Neural progenitor cell (in vitro differentiated cells): ENCODE measurements at regions not wholly inside any gene's neighbourhood (a gene's known extent, or its start where the extent isn't known, plus 50 kb on each side); places are given as distances from the start of the nearest gene placed in this dataset.

Experiments
- EZH2 ChIP-seq: fragments of 200-600 bp; sonication (generic); IDR thresholded peaks from 2 replicates; pipeline ENCODE4 v1.6.1; 2017; ENCODE audit warnings: antibody characterized with exemption, mild to moderate bottlenecking, moderate library complexity
- EZH2phosphoT487 ChIP-seq: fragments of 200-600 bp; sonication (generic); IDR thresholded peaks from 2 replicates; pipeline ENCODE4 v1.6.1; 2017; ENCODE audit warnings: antibody characterized with exemption
- TF ChIP-seq, protein P1 (sequence below): fragments of 200-600 bp; sonication (generic); IDR thresholded peaks from 2 replicates; pipeline ENCODE4 v1.5.1; 2017; ENCODE audit warnings: antibody characterized with exemption, mild to moderate bottlenecking

DNA sequence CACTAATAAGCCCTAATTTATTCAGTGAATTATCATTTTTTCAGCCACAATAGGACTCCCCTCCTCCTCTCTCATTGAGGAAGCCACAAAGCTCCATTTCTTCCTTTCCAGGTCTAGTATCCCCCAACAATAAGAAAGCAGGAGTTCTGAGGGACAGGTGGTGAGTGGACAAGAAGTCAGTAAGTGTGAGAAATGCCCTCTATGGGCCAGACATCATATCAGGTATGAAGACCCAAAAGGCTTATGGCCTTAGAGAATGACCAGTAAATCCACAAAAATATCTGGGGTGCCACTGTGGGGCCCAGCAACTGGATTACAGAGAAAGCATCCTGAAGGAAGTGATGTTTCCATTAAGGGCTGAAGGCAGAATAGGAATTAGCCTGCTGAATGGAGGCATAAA, 175.7 kb downstream of the TRIM33 start:
- TF ChIP-seq, protein P1, sequence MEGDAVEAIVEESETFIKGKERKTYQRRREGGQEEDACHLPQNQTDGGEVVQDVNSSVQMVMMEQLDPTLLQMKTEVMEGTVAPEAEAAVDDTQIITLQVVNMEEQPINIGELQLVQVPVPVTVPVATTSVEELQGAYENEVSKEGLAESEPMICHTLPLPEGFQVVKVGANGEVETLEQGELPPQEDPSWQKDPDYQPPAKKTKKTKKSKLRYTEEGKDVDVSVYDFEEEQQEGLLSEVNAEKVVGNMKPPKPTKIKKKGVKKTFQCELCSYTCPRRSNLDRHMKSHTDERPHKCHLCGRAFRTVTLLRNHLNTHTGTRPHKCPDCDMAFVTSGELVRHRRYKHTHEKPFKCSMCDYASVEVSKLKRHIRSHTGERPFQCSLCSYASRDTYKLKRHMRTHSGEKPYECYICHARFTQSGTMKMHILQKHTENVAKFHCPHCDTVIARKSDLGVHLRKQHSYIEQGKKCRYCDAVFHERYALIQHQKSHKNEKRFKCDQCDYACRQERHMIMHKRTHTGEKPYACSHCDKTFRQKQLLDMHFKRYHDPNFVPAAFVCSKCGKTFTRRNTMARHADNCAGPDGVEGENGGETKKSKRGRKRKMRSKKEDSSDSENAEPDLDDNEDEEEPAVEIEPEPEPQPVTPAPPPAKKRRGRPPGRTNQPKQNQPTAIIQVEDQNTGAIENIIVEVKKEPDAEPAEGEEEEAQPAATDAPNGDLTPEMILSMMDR = no peak
- TF ChIP-seq EZH2phosphoT487 (no peak), EZH2 (no peak)
